NT2/D1 (cell line): ENCODE measurements at regions not wholly inside any gene's neighbourhood (a gene's known extent, or its start where the extent isn't known, plus 50 kb on each side); places are given as distances from the start of the nearest gene placed in this dataset.

Experiments used
- DNase-seq: peaks from one replicate; pipeline ENCODE4 v3.0.0-alpha.2; 2011; ENCODE audit warnings: low read depth, low spot score
- H3K27me3 ChIP-seq: 2 replicates; pipeline ENCODE4 v1.6.0; 2011; ENCODE audit warnings: mild to moderate bottlenecking; ENCODE audit not compliant: insufficient read length, insufficient read depth
- H3K36me3 ChIP-seq: 2 replicates; pipeline ENCODE4 v1.6.1; 2011; ENCODE audit warnings: mild to moderate bottlenecking, low read length, mixed read lengths; ENCODE audit not compliant: insufficient read depth, insufficient read length
- H3K4me1 ChIP-seq: 2 replicates; pipeline ENCODE4 v1.5.1; 2011; ENCODE audit not compliant: insufficient read depth, insufficient read length
- H3K4me3 ChIP-seq: 2 replicates; pipeline ENCODE4 v1.5.1; 2011; ENCODE audit warnings: low read depth; ENCODE audit not compliant: insufficient read length
- H3K9ac ChIP-seq: 2 replicates; pipeline ENCODE4 v1.6.0; 2011; ENCODE audit warnings: low read depth; ENCODE audit not compliant: insufficient read length
- H3K9me3 ChIP-seq: 2 replicates; pipeline ENCODE4 v1.5.1; 2011; ENCODE audit warnings: mild to moderate bottlenecking, low read length; ENCODE audit not compliant: insufficient read depth
- SUZ12 ChIP-seq: IDR thresholded peaks from 2 replicates; pipeline ENCODE4 v1.6.1; 2011; ENCODE audit not compliant: insufficient read length, insufficient read depth; ENCODE audit errors: extremely low read depth
- YY1 ChIP-seq: IDR thresholded peaks from 2 replicates; pipeline ENCODE4 v1.6.1; 2011; ENCODE audit not compliant: insufficient read length, insufficient read depth
- ZNF274 ChIP-seq: IDR thresholded peaks from 2 replicates; pipeline ENCODE4 v1.6.1; 2011; ENCODE audit warnings: mild to moderate bottlenecking, low read depth, low read length

- H3K9ac ChIP-seq, result no peak overlapping the region
- H3K4me1 ChIP-seq, result no peaks in the 10 kb centered on the region
- H3K4me3 ChIP-seq, result no peak overlapping the region
- DNase-seq, result no peak
- no peaks in the 10 kb centered on the region for H3K36me3 ChIP-seq
- no peaks in the 10 kb centered on the region for H3K27me3 ChIP-seq
- H3K9me3 ChIP-seq, result no peaks in the 10 kb centered on the region
- TF ChIP-seq ZNF274 (no peak), YY1 (no peak), SUZ12 (no peak)
These were observed 215.0 kb upstream of the MARCKS start for GRCh38 chr6:113642001-113642713.

- Histone ChIP-seq H3K4me1 (no peaks in the 10 kb centered on the region), H3K9ac (no peak overlapping the region), H3K36me3 (no peaks in the 10 kb centered on the region), H3K4me3 (no peak overlapping the region), H3K27me3 (no peaks in the 10 kb centered on the region), H3K9me3 (no peaks in the 10 kb centered on the region)
- no peak for TF ChIP-seq ZNF274
- TF ChIP-seq YY1, result no peak
- TF ChIP-seq SUZ12, result no peak
- DNase-seq, result no peak
These were observed 214.3 kb upstream of the MARCKS start for GRCh38 chr6:113642714-113643406.

GRCh38 chr6:113643407-113643770 is 213.8 kb upstream of the MARCKS start:
- no peak for TF ChIP-seq ZNF274
- Histone ChIP-seq H3K36me3 (no peaks in the 10 kb centered on the region), H3K4me3 (no peak overlapping the region), H3K27me3 (no peaks in the 10 kb centered on the region), H3K9me3 (no peaks in the 10 kb centered on the region), H3K9ac (no peak overlapping the region), H3K4me1 (no peaks in the 10 kb centered on the region)
- DNase-seq, result no peak

- no peak for DNase-seq
- no peaks in the 10 kb centered on the region for H3K27me3 ChIP-seq
- H3K9me3 ChIP-seq, result no peaks in the 10 kb centered on the region
- H3K4me1 ChIP-seq, result no peaks in the 10 kb centered on the region
- H3K4me3 ChIP-seq, result no peak overlapping the region
- TF ChIP-seq YY1 (no peak), SUZ12 (no peak), ZNF274 (no peak)
- H3K9ac ChIP-seq, result no peak overlapping the region
- no peaks in the 10 kb centered on the region for H3K36me3 ChIP-seq
These were observed 212.1 kb upstream of the MARCKS start for GRCh38 chr6:113644861-113645575.

GRCh38 chr6:113645576-113645970 is 211.6 kb upstream of the MARCKS start:
- DNase-seq, result no peak
- Histone ChIP-seq H3K9me3 (no peaks in the 10 kb centered on the region), H3K27me3 (no peaks in the 10 kb centered on the region), H3K9ac (no peak overlapping the region), H3K36me3 (no peaks in the 10 kb centered on the region), H3K4me3 (no peak overlapping the region), H3K4me1 (no peaks in the 10 kb centered on the region)
- no peak for TF ChIP-seq ZNF274
- no peak for TF ChIP-seq YY1
- no peak for TF ChIP-seq SUZ12

- Histone ChIP-seq H3K36me3 (no peaks in the 10 kb centered on the region), H3K9ac (no peak overlapping the region), H3K9me3 (no peaks in the 10 kb centered on the region), H3K4me1 (no peaks in the 10 kb centered on the region), H3K27me3 (no peaks in the 10 kb centered on the region), H3K4me3 (no peak overlapping the region)
- DNase-seq, result no peak
- no peak for TF ChIP-seq YY1
- TF ChIP-seq ZNF274, result no peak
- no peak for TF ChIP-seq SUZ12
These were observed 211.2 kb upstream of the MARCKS start for GRCh38 chr6:113645986-113646385.

GRCh38 chr6:113646701-113647100 is 210.4 kb upstream of the MARCKS start:
- Histone ChIP-seq H3K9me3 (no peaks in the 10 kb centered on the region), H3K36me3 (no peaks in the 10 kb centered on the region), H3K27me3 (no peaks in the 10 kb centered on the region), H3K4me1 (no peaks in the 10 kb centered on the region), H3K9ac (no peak overlapping the region), H3K4me3 (no peak overlapping the region)
- TF ChIP-seq YY1 (no peak), SUZ12 (no peak), ZNF274 (no peak)
- DNase-seq, result no peak
